ENCODE measurements at regions not wholly inside any gene's neighbourhood (a gene's known extent, or its start where the extent isn't known, plus 50 kb on each side); places are given as distances from the start of the nearest gene placed in this dataset.

- no peak for TF ChIP-seq CTCF (IDR thresholded peaks at IDR 0.05 in 4 of 5, conservative IDR thresholded peaks at IDR 0.05 in 1 of 5)
- no peak for TF ChIP-seq POLR2A (IDR thresholded peaks at IDR 0.05)
- no peaks in the 10 kb centered on the region for H3K9me3 ChIP-seq
- no peak for ATAC-seq
- no peaks in the 10 kb centered on the region for H3K27me3 ChIP-seq
- DNase-seq, result no peak
- peaks cover 19 to 23% of the 10 kb centered on the region in 2 donors for H3K4me1 ChIP-seq
- H3K36me3 ChIP-seq, result no peaks in the 10 kb centered on the region
- H3K27ac ChIP-seq, result no peak overlapping the region
- no peak overlapping the region for H3K4me3 ChIP-seq
- in situ Hi-C loops (cut with MboI; ENCODE audit: low sequenced_read_pairs in 4 of 4) (no loop called here), intact Hi-C loops (cut with DNase I; ENCODE audit: low total_unique reads) (no loop called here)
Observed at GRCh38 chr6:43984442-43985321, 142.6 kb downstream of the MRPL14 start.

GRCh38 chr6:43983632-43984031 is 143.6 kb downstream of the MRPL14 start:
- ATAC-seq, result no peak
- TF ChIP-seq POLR2A (IDR thresholded peaks at IDR 0.05), result no peak
- TF ChIP-seq CTCF (IDR thresholded peaks at IDR 0.05 in 4 of 5, conservative IDR thresholded peaks at IDR 0.05 in 1 of 5), result no peak
- DNase-seq, result no peak
- in situ Hi-C loops (cut with MboI; ENCODE audit: low sequenced_read_pairs in 4 of 4), result no loop called here
- H3K27ac ChIP-seq, result no peak overlapping the region
- H3K4me1 ChIP-seq, result peaks cover 20 to 25% of the 10 kb centered on the region in 2 donors
- H3K27me3 ChIP-seq, result no peaks in the 10 kb centered on the region
- H3K4me3 ChIP-seq, result no peak overlapping the region
- intact Hi-C loops (cut with DNase I; ENCODE audit: low total_unique reads), result no loop called here
- no peaks in the 10 kb centered on the region for H3K9me3 ChIP-seq
- no peaks in the 10 kb centered on the region for H3K36me3 ChIP-seq

- Histone ChIP-seq H3K4me3 (no peak overlapping the region), H3K4me1 (peaks cover 19 to 29% of the 10 kb centered on the region in 2 donors), H3K27ac (no peak overlapping the region), H3K27me3 (no peaks in the 10 kb centered on the region), H3K9me3 (no peaks in the 10 kb centered on the region), H3K36me3 (no peaks in the 10 kb centered on the region)
- in situ Hi-C loops (cut with MboI; ENCODE audit: low sequenced_read_pairs in 4 of 4) (no loop called here), intact Hi-C loops (cut with DNase I; ENCODE audit: low total_unique reads) (no loop called here)
- no peak for ATAC-seq
- TF ChIP-seq POLR2A (IDR thresholded peaks at IDR 0.05) (no peak), CTCF (IDR thresholded peaks at IDR 0.05 in 4 of 5, conservative IDR thresholded peaks at IDR 0.05 in 1 of 5) (no peak)
- no peak for DNase-seq
Observed at GRCh38 chr6:43983191-43983590, 144.1 kb downstream of the MRPL14 start.

- DNase-seq (no peak), ATAC-seq (no peak)
- H3K4me3 ChIP-seq, result no peak overlapping the region
- TF ChIP-seq POLR2A (IDR thresholded peaks at IDR 0.05) (no peak), CTCF (IDR thresholded peaks at IDR 0.05 in 4 of 5, conservative IDR thresholded peaks at IDR 0.05 in 1 of 5) (no peak)
- H3K27ac ChIP-seq, result no peak overlapping the region
- intact Hi-C loops (cut with DNase I; ENCODE audit: low total_unique reads) (no loop called here), in situ Hi-C loops (cut with MboI; ENCODE audit: low sequenced_read_pairs in 4 of 4) (no loop called here)
- no peaks in the 10 kb centered on the region for H3K9me3 ChIP-seq
- H3K4me1 ChIP-seq, result peaks cover 19 to 27% of the 10 kb centered on the region in 2 donors
- no peaks in the 10 kb centered on the region for H3K27me3 ChIP-seq
- H3K36me3 ChIP-seq, result no peaks in the 10 kb centered on the region
Observed at GRCh38 chr6:43982084-43982625, 145.1 kb downstream of the MRPL14 start.
